ENCODE measurements at regions not wholly inside any gene's neighbourhood (a gene's known extent, or its start where the extent isn't known, plus 50 kb on each side); places are given as distances from the start of the nearest gene placed in this dataset.

- ATAC-seq (no peak), FAIRE-seq (no peak), DNase-seq (ENCODE audit: low spot score) (no peak)
- ChIA-PET CTCF (ENCODE audit: low intra/inter-chr PET ratio, low total read pairs) (no interaction called here), POLR2A (no interaction called here)
- Histone ChIP-seq H3K9me3 (ENCODE audit: low read length) (no peaks in the 10 kb centered on the region), H3K4me1 (ENCODE audit: insufficient read depth, low read length) (no peaks in the 10 kb centered on the region), H3K4me2 (ENCODE audit: low read depth, low read length) (no peak overlapping the region), H4K20me1 (ENCODE audit: insufficient read depth, low read length) (no peaks in the 10 kb centered on the region), H3K9ac (ENCODE audit: insufficient read depth, low read depth, low read length) (no peak overlapping the region), H3K36me3 (replicated peaks in 1 of 2; ENCODE audit: control insufficient read depth in 1 of 2, insufficient read depth in 2 of 2, low read length in 2 of 2) (no peaks in the 10 kb centered on the region), H3K27me3 (ENCODE audit: control insufficient read depth in 1 of 2, insufficient read depth in 2 of 2, low read length in 2 of 2) (no peaks in the 10 kb centered on the region; a peak in 1 of 5 replicates), H3K79me2 (ENCODE audit: insufficient read depth, low read length) (no peaks in the 10 kb centered on the region), H3K4me3 (replicated peaks in 1 of 3; ENCODE audit: insufficient read depth in 1 of 3, low read depth in 2 of 3, low read length in 3 of 3) (no peak overlapping the region), H3K27ac (ENCODE audit: extremely low read length, insufficient read depth, low read length) (no peak overlapping the region), H2AFZ (ENCODE audit: low read length) (no peak overlapping the region)
- WGBS (ENCODE audit: low lambda C conversion rate), result 47% methylated on average over 2 of the region's 2 CpGs
- TF ChIP-seq ZNF354B (CRISPR knock-in tag; IDR thresholded peaks at IDR 0.05) (no peak), IKZF5 (CRISPR knock-in tag; IDR thresholded peaks at IDR 0.05) (no peak), AKAP8 (CRISPR knock-in tag; IDR thresholded peaks at IDR 0.05) (no peak)
- no TSS peak for BruUV-seq (replicated peaks)
- intact Hi-C loops (cut with micrococcal nuclease; ENCODE audit: unreplicated experiment) (no loop called here), in situ Hi-C loops (cut with HindIII; ENCODE audit: extremely low pct_ligation_motif_present, low pct_unique_long_range_greater_than_20kb) (no loop called here)
Observed at GRCh38 chr9:86796666-86797065, 150.6 kb downstream of the GAS1 start.

GRCh38 chr9:86795823-86796553, 151.3 kb downstream of the GAS1 start:
- Histone ChIP-seq H3K9ac (ENCODE audit: insufficient read depth, low read depth, low read length) (no peak overlapping the region), H4K20me1 (ENCODE audit: insufficient read depth, low read length) (no peaks in the 10 kb centered on the region), H3K27ac (ENCODE audit: extremely low read length, insufficient read depth, low read length) (no peak overlapping the region), H3K4me1 (ENCODE audit: insufficient read depth, low read length) (no peaks in the 10 kb centered on the region), H2AFZ (ENCODE audit: low read length) (no peak overlapping the region), H3K27me3 (ENCODE audit: control insufficient read depth in 1 of 2, insufficient read depth in 2 of 2, low read length in 2 of 2) (no peaks in the 10 kb centered on the region; a peak in 1 of 5 replicates), H3K36me3 (replicated peaks in 1 of 2; ENCODE audit: control insufficient read depth in 1 of 2, insufficient read depth in 2 of 2, low read length in 2 of 2) (no peaks in the 10 kb centered on the region), H3K4me3 (replicated peaks in 1 of 3; ENCODE audit: insufficient read depth in 1 of 3, low read depth in 2 of 3, low read length in 3 of 3) (no peak overlapping the region), H3K4me2 (ENCODE audit: low read depth, low read length) (no peak overlapping the region), H3K79me2 (ENCODE audit: insufficient read depth, low read length) (no peaks in the 10 kb centered on the region), H3K9me3 (ENCODE audit: low read length) (no peaks in the 10 kb centered on the region)
- in situ Hi-C loops (cut with HindIII; ENCODE audit: extremely low pct_ligation_motif_present, low pct_unique_long_range_greater_than_20kb) (no loop called here), intact Hi-C loops (cut with micrococcal nuclease; ENCODE audit: unreplicated experiment) (no loop called here)
- WGBS (ENCODE audit: low lambda C conversion rate), result 12% methylated on average over 9 of the region's 9 CpGs
- CTCF ChIA-PET (ENCODE audit: low intra/inter-chr PET ratio, low total read pairs), result no interaction called here
- BruUV-seq (replicated peaks), result no TSS peak
- POLR2A ChIA-PET, result no interaction called here
- no peak for ATAC-seq
- FAIRE-seq, result no peak
- DNase-seq (ENCODE audit: low spot score), result no peak
- TF ChIP-seq ZNF207 (IDR thresholded peaks at IDR 0.05; ENCODE audit: borderline replicate concordance) (no peak), ARNT2 (CRISPR knock-in tag; IDR thresholded peaks at IDR 0.05; ENCODE audit: low read depth) (no peak), ZNF12 (CRISPR knock-in tag; IDR thresholded peaks at IDR 0.05) (no peak), NAIF1 (CRISPR knock-in tag; IDR thresholded peaks at IDR 0.05; ENCODE audit: borderline replicate concordance) (no peak), AHDC1 (CRISPR knock-in tag; IDR thresholded peaks at IDR 0.05; ENCODE audit: borderline replicate concordance) (no peak), SNAI1 (CRISPR knock-in tag; IDR thresholded peaks at IDR 0.05; ENCODE audit: borderline replicate concordance) (no peak), ELF3 (CRISPR knock-in tag; IDR thresholded peaks at IDR 0.05) (no peak), TAF15 (IDR thresholded peaks at IDR 0.05; ENCODE audit: low read depth, low read length, poor library complexity, severe bottlenecking) (no peak), NR2F6 (IDR thresholded peaks at IDR 0.05) (no peak), NR2F6 (CRISPR knock-in tag; IDR thresholded peaks at IDR 0.05) (no peak)

Measured in HepG2 (cell line).